HG03439 (cell line): ENCODE measurements at regions not wholly inside any gene's neighbourhood (a gene's known extent, or its start where the extent isn't known, plus 50 kb on each side); places are given as distances from the start of the nearest gene placed in this dataset.
A peak's percentile ranks its signal among the peaks of the same experiment; 100 is the strongest.

Experiments
- ATAC-seq: cut with Tn5 transposase; IDR thresholded peaks from one replicate; pipeline ENCODE4 v1.9.1; 2021; ENCODE audit warnings: mild to moderate bottlenecking, moderate library complexity; ENCODE audit not compliant: unreplicated experiment

DNA sequence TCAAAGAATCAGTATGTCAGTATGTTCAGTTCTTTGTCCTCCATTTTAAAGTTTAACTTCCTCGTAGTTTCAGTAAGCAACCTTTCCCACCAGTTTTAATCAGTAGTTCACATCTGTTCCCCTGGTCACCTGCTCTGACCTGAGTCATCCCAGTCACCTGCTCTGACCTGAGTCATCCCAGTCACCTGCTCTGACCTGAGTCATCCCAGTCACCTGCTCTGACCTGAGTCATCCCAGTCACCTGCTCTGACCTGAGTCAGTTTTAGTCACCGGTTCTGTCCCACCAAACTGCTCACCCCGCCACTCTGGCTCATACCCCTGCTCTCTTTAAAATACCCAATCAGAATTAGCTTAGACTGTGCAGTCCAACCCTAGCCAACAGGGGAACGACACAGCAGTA, 180.1 kb upstream of the CNTN6 start:
- peak; percentile 61 for ATAC-seq

DNA sequence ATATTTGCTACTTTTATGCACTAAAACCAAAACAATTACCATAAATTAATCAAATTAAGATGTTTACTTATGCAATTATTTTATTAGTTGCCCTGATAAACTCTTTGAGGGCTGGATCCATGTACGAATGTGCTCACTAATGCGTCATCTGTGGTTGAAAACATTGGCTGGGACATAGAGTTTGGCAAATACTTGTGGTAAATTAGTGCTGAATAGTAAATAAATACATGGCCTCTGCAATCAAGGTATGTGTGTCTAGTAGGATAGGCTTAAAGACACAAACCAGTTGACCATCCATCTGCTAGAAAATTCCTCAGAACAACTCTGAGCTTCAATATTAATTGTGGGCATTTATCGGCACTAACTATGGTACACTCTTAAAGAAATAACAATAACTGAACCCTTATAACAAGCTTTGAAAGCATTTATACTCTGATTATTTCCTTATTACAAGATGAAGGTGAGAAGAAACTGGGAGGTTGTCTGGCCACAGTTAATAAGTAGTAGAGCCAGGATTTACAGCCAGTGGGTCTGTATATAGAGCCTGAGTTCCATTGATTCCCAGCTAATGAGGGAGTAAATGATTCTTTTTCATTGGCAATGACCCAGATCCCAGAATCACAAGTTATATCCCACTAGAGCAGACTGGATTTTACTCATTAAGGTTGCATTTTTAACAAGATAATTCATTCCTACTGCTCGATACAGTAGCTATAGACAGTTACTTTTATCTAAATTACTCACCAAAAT, 169.5 kb upstream of the CNTN6 start:
- no peak for ATAC-seq

DNA sequence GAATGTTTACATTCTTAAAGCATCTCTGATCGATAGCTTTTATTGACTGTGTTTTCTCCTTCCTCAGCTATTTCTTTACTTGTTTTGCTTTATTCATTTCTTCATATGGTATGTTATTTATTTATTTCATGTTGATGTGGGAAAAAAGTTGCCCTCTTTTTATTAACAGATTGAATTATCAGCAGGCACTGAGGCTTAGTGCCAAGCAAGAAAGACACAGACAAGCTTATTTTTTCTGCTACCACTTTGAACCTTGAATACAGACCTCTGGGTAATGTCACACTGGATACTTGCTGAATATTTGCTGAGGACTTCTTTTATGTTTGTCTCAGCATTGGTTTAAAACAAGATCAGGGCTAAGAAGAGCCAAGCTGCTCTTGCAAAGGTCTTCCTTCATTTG, 162.0 kb upstream of the CNTN6 start:
- no peak for ATAC-seq

DNA sequence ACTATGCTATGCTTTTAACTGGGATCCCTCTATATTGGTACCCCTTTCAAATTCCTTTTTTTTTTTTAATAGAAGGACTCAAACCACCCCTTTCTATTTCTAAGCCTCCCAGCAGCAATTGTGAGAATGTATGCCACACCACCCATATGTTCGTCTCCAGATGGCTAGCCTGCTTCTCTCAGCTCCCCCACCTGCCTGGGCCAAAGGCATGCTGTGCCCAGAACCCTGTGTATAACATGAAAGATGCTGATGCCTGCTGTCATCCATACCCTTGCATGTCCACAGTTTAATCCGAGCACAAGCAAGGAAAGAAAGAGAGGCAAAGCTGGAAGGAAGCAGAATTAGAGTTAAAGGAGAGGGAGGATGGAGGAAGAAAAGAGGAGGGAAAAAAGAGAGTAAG, 159.5 kb upstream of the CNTN6 start:
- no peak for ATAC-seq

DNA sequence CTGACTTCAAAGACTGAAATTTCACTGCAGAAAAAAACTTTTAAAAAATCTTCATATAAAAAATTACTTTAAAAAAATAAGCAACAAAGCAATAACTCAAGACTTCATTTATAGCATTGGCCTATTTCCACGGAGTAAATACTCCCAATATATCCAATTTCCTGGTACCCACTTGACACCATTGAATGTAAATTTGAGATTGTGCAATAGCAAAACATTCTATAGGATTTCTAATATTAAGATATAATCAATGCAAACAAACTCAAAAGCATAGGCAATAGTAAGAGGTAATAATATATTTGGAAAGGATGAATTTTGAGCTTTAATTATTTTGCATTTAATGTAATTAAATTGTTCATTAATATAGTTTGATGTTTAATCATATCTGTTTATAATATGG, 148.0 kb upstream of the CNTN6 start:
- no peak for ATAC-seq

DNA sequence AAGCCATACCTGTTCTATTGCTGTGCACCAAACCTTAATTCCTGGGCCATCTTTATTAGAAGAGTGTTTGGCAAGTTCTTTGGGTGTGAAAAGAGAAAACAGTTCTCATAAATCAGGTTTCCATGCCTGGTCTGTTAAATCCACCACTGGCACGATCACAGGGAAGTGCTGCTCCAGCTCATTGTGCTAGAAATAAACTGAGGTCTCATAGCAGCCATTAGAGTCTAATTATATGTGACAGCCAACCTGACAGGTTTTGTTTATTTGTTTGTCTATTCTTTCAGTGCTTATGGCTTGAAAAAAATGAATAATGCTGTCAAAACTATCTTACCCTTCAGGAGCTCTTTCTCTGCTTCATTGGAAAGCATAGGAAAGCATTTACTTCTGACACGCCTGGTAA, 147.1 kb upstream of the CNTN6 start:
- no peak for ATAC-seq

DNA sequence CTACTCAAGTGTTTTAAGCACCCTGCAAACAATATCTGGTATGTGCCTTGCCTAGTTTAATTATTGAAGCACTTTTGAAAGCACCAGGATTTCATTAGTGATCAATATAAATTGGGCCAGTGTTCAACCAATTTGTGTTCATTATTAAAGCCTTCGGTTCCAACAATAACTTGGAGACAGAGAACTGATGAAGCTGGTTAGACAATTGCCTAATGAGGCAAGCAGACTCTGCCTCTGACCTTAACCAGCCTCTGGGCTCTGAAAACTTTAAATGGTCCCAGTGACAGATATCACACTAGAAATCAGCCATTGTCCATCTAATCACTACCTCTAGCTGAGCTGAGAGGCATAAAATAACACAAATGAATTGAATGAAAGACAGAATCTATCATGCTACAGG, 139.9 kb upstream of the CNTN6 start:
- ATAC-seq = no peak

DNA sequence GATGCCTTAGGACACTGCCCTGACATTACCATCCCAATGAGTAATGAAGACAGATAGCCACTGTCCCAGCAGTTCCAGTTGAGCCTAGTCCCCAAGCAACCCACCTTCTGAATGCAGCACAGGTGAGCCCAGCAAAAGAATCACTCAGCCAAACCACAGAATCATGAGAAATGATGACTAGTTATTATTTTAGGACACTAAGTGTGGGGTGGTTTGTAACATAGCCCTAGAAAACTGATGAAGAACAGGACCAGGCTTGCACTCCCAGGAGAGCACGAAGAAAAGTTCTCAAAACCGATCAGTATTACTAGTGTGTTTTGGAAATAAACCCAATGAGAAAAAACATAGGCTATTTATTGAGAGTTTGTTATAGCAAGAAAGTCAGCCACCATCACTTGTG, 129.6 kb upstream of the CNTN6 start:
- no peak for ATAC-seq

DNA sequence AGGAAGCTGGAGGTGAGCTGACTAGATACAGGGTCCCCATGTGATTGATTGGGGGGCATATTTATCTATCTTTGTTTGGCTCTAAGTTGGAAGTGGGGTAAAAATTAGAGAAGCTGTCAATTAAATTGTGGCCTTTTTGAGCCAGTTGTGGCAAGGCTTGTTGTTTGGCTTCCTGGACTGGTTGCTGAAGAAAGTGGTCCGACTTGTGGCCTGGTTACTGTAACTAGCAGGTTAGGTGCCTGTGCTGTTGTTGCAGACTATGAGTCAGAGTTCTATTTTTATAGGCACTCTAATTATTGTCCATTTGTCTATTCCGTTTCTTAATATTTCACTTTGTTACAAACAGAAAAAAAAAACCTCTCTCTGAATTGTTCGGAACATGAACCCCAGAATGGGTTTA, 129.1 kb upstream of the CNTN6 start:
- no peak for ATAC-seq

DNA sequence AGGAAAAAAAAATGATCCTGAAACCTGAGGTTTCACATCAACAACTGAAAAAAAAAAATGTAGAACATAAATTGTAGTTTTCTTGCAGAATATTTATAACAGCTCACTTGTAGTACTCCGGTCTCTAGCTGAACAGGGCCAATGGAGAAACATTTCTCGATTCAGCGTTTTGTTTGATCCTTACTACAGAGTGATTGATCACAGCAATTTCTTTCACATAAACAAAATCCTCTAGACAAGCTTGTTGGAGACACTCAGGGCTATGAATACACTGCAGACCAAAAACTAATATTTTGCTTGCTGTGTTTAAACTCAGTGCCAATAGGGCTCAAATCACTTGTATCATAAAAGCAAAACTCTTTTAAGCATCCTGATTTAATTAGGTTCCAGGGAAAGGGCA, 127.0 kb upstream of the CNTN6 start:
- no peak for ATAC-seq

DNA sequence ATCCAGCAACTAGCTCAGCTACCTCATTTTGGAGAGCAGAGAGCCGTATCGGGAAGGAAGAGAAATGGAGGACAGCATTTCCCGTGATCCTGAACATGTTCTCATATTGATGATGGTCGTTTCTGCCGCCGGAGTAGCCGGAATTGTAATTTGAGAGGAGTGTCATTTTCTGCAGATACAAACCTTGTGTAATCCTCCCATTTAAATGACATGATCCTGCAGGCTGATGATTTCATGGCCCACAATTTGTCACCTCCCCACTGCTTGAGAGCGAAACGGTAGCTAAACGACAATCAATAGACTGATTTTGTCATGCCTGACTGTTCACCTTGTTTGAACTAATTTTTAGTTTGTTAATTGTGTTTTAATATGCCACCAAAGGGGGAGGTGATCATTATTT, 126.5 kb upstream of the CNTN6 start:
- no peak for ATAC-seq

DNA sequence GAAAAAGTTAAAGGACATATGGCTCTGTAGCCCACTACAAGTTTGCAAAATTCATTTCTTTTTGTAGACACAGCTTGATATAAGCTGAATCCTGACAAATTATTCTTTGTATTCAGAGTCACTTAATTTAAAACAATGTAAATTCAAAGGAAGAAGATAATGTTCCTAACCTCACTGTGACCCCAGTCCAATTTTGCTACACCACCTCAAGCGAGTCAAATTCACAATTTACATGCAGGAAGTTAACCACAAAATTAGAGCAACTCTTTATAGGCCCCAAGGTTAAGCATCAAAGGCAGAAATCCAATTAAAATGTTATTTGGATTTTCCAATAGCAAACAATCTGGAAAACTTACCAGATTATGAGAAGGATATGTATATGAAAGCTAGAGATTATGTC, 119.5 kb upstream of the CNTN6 start:
- ATAC-seq = no peak

DNA sequence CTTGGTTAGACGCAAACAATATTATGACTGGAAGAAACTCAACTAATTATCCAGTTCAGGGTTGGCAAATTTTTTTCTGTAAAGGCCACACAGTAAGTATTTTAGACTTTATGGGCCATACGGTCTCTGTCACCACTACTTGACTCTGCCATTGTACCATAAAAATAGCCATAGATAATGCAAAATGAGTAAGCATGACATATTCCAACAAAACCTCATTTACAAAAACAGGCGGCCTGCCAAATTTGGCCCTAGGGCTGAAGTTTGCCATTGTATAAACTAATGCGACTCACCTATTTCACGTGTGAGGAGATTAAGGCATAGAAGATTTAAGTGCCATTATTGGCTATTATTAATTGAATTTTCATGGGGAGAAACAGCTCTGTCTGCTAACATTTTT, 116.8 kb upstream of the CNTN6 start:
- no peak for ATAC-seq

DNA sequence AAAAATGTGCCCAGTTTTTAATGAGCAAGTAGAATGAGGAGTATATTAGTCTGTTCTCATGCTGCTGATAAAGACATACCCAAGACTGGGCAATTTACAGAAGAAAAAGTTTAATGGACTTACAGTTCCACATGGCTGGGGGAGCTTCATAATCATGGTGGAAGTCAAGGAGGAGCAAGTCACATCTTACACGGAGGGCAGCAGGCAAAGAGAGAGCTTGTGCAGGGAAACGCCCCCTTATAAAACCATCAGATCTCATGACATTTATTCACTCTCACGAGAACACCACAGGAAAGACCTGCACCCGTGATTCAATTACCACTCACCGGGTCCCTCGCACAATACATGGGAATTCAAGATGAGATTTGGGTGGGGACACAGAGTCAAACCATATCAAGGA, 111.7 kb upstream of the CNTN6 start:
- ATAC-seq = no peak

DNA sequence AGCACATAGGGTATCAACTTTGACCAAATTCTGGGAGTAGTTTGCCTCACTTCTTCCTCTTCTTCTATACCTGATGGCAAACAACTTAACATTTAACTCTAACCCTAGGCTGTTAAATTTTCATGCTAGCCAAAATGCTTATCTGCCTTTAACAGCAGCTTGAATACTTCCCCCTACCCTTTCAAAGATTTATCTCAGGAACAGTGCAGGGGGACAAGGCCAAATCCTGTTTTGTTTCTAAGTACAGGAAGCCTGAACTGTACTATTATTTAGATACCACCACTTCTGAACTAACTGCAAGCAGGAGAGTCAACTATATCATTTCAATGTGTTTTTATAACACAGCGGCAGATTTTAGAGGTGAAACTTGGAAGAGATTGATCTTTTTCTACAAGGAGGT, 104.0 kb upstream of the CNTN6 start:
- no peak for ATAC-seq

DNA sequence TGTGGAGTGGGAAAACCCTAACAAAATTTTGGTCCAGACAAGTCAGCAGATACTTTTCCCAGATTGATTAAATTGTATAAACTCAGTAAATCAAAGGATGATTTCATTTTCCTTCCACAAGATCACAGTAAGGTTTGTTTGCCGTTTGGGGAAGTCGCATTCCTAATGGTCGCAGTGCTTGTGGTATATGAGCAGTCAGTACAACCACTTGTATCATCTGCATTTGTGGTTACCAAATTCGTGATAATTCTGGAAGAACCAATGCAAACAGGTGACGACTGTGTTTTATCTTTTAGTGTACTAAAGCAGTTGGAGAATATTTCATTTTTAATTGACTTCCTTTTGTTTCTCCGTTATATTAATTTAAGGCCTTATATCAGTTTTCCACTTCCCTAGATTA, 100.0 kb upstream of the CNTN6 start:
- no peak for ATAC-seq

DNA sequence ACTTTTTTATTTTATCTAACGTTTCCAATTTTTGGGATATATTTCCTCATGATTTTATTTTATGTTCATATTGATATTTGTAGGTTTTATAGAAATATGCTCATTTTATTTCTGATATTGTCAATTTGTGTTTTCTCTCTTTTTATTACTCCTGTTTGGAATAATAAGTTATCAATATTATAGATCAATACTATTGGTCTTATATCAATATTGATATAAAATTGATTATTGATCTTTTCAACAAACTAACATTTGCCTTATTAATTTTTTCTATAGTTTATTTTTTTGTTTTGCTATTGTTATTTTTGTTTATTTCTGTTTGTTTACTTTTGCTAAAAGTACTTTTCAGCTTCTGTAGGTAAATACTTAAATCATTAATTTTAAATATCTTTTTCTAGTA, 90.8 kb upstream of the CNTN6 start:
- ATAC-seq = no peak

DNA sequence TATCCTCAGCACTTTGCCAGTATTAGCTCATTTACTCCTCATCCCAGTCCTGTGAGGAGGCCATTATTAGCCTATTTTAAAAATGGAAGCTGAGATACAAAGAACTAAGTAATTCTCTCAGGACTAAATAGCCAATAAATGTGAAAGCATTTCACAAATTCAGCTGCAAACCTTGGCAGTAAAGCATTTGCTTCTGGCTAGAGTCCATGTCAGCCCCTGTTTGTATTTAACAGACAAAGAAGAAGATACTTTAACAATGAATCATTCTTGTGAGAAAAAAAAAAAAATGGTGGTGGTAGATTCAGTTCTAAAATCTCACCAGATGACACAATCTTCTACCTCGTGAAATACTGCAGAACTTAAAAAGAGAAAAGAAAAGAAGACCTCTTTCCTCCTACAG, 85.0 kb upstream of the CNTN6 start:
- no peak for ATAC-seq

DNA sequence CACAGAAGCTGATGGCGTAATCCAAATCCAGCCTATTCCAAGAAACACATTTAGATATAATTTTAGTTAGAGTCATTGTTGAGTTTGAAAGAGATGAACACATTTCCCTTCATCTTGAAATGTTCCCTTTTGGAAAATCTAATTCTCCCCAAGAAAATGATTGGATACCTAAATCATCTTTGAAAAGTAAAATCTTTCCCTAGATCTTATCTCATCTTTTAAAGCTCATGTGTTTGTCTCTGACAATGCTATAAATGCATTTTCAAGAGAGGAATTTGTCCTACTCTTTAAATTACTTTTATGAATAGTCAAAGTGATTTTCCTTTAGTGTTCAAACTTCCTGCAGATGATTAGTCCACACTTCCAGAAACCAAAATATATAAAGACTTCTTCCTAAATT, 82.6 kb upstream of the CNTN6 start:
- no peak for ATAC-seq

DNA sequence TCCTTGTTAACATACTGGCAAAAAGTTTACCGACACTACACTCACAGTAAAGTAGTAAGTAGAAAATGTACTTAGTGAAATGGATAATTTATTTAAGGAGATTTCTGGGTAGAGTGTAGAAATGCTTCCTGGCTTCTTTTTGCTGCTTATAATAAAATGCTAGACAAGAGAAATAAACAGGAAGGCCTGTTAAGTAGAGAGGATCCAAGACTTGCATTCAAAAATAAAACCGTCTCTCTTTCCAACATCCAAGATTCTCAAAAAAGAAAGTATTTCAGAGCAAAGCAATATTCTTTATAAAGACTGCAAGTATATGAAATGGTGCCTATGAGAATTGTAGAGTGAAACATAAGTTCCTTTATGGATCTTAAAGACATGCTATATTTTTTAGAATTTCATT, 77.0 kb upstream of the CNTN6 start:
- no peak for ATAC-seq

DNA sequence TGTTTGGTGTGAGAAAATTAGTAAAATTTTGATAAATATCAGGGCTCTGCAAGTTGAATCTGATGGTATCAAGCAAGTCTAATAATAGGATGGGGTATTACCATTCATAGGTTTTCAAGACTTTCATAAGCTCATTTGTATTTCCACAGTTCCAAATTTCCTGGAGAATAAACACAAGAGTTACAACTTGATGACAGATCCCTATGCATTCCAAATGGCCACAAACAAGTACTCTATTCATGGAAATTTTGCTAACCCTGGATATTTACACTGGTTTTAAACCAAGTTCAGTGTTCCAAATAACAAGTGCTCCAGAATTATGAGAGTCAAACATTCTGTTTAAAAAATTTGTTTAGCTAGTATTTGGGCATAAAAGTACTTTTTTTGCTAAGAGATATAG, 75.0 kb upstream of the CNTN6 start:
- ATAC-seq = no peak

DNA sequence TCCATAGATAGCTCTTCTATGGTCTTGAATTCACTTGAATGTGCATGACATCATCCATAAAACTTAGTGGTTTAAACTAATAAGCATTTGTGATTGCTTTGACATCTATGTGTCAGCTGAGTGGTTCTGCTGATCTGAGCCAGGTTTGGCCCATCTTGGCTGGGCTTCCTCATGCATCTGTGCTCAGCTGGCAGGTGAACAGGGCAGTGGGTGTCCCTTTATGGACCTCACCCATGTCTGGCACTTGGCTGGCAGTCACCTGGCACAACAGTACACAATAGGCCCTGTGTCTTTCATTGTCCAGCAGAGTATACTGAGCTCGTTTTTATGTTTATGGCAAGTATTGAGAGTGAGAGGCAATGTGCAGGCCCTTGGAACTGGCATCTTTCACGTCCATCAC, 73.7 kb upstream of the CNTN6 start:
- ATAC-seq = no peak

DNA sequence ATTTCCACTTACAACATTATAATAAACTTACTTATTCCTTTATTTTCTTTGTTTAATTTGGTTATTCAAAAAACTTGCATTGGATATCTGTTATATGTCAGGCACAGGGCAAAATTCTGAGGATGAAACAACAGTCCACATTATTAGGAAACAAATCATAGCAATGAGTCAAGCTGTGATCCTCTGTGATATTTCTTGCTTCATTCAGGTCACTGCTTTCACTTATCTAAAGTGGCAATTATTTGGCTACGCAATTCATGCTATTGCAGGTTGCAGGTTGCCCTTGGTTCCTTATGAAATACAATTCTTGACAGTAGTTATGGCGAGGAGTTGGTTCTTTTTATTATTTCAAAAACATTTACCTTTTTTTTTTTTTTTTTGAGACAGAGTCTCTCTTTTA, 66.4 kb upstream of the CNTN6 start:
- no peak for ATAC-seq
